ENCODE measurements at regions not wholly inside any gene's neighbourhood (a gene's known extent, or its start where the extent isn't known, plus 50 kb on each side); places are given as distances from the start of the nearest gene placed in this dataset.

DNA sequence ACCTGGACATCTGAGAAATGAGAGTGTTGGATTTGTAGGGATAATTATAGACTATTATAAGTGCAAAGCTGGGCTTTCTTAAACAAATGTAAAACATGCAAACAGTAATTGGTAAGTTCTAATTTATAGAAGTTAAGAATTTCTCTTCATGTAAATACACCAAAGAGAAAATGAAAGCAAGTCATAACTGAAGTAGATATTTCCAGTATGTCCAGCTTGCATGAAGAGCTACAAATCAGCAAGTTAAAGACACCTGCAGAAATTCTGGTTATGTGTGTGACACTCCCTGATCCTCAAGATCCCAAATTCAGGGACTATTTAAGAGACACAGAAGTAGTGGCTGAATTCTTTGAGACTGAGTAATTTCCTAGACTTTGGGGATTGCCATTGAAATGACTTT lies 308.9 kb downstream of the TLE4 start:
- Histone ChIP-seq H3K9me3 (no peaks in the 10 kb centered on the region), H3K27ac (no peak overlapping the region), H3K4me3 (no peak overlapping the region), H3K36me3 (no peaks in the 10 kb centered on the region), H3K27me3 (no peaks in the 10 kb centered on the region), H3K4me1 (peaks cover 0 to 3% of the 10 kb centered on the region in 2 donors)
- DNase-seq (no peak), ATAC-seq (no peak)
- TF ChIP-seq, protein P1, sequence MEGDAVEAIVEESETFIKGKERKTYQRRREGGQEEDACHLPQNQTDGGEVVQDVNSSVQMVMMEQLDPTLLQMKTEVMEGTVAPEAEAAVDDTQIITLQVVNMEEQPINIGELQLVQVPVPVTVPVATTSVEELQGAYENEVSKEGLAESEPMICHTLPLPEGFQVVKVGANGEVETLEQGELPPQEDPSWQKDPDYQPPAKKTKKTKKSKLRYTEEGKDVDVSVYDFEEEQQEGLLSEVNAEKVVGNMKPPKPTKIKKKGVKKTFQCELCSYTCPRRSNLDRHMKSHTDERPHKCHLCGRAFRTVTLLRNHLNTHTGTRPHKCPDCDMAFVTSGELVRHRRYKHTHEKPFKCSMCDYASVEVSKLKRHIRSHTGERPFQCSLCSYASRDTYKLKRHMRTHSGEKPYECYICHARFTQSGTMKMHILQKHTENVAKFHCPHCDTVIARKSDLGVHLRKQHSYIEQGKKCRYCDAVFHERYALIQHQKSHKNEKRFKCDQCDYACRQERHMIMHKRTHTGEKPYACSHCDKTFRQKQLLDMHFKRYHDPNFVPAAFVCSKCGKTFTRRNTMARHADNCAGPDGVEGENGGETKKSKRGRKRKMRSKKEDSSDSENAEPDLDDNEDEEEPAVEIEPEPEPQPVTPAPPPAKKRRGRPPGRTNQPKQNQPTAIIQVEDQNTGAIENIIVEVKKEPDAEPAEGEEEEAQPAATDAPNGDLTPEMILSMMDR (IDR thresholded peaks at IDR 0.05) = no peak
- intact Hi-C loops (cut with DNase I) = no loop called here

DNA sequence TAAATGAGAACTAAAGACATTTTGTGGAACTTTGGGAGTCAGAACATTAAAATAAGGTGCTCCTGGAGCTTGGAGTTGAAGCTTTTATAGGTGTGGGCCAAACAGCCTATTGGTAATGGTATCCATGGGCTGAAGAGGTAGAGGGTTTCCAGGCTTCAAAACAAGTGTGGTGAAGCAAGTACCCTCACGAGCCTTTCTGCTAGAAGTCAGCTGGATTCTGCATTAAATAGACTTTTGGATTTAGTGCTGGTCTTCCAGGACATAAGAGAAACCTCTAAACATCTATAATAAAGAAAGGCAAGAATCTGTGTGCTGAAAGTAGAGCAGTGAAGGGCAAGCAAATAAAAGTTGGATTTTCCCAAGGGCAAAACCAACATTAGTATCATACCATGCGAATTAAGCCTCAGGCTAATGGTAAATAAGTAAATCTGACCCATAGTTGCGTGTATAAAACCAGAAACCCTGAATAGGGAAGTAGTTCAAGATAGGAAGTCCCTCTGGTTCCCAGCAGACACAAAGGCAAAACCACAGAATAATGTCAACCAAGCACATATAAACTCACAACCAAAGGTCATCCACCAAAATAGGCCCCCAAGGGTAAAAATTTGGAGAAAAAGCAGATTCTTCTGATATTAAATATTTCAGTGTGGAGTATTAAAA lies 306.3 kb downstream of the TLE4 start:
- ATAC-seq = peak; percentile 46
- intact Hi-C loops (cut with DNase I) = no loop called here
- H3K27ac ChIP-seq = no peak overlapping the region

DNA sequence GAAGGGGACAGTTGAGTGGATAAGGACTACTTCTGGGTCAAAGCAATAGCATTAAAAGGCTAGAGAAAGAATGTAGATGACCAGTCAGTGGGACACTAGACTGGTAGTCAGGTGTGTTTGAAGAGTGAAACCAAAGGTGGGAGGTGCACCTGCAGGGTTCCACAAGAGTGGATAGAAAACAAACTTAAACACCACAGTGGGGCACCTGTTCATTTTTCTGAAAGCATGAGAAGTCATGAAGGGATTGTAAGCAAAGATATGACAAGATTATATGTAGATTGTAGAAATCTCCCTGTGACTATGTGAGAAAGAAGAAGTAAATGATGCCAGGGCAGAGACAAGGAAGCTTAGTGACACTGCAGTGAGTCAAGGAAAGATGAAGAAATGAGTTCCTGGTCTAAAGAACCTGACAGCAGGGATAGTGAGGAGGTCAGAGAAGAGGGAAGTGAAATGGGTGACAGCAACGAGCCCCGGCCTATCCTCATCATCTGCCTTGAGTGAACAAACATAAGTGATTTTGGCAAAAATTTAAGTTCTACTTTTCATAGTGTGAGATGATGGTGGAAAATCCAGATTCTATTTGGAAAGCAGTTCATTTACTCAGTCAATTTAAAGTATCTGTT lies 296.9 kb downstream of the TLE4 start:
- Histone ChIP-seq H3K36me3 (no peaks in the 10 kb centered on the region), H3K4me3 (no peak overlapping the region), H3K9me3 (no peaks in the 10 kb centered on the region), H3K4me1 (no peaks in the 10 kb centered on the region), H3K27me3 (no peaks in the 10 kb centered on the region), H3K27ac (no peak overlapping the region)
- intact Hi-C loops (cut with DNase I) = no loop called here
- TF ChIP-seq, protein P1 (IDR thresholded peaks at IDR 0.05) = no peak
- ATAC-seq (peak; percentile 80), DNase-seq (peak in 1 of 4 donors; percentile 1)

More for the DNA sequence above, 306.3 kb downstream of the TLE4 start:
- DNase-seq = no peak
- Histone ChIP-seq H3K4me3 (no peak overlapping the region), H3K36me3 (no peaks in the 10 kb centered on the region), H3K27me3 (no peaks in the 10 kb centered on the region), H3K4me1 (peaks cover 0 to 3% of the 10 kb centered on the region in 2 donors), H3K9me3 (no peaks in the 10 kb centered on the region)
- TF ChIP-seq, protein P1 (IDR thresholded peaks at IDR 0.05) = no peak

GRCh38 chr9:79862921-79863890 lies 291.4 kb downstream of the TLE4 start:
- peak in 1 of 4 donors; percentile 54 for DNase-seq
- Histone ChIP-seq H3K36me3 (no peaks in the 10 kb centered on the region), H3K4me3 (no peak overlapping the region), H3K9me3 (peaks cover 0 to 21% of the 10 kb centered on the region in 2 donors), H3K27ac (no peak overlapping the region), H3K4me1 (no peaks in the 10 kb centered on the region), H3K27me3 (no peaks in the 10 kb centered on the region)
- no peak for ATAC-seq
- intact Hi-C loops (cut with DNase I) = no loop called here
- TF ChIP-seq, protein P1 (IDR thresholded peaks at IDR 0.05) = no peak

DNA sequence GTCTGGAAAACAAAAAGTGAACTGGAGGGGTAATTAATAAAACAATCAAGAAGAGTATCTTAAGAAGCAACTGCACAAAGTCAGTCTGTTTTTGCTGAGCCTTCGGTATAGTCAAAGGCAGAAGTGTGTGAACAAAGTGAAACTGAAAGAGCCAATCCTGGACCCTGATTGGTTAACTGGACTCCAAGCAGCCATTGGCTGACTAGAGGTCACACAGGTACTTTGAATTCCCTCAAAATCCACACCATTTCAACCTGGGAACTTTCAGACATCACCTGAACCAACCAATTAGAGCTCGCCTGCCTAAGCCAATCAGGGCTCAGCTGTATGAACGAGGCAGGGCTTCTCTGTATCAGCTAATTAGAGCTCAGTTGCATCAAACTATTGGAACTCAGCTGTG lies 286.7 kb downstream of the TLE4 start:
- Histone ChIP-seq H3K27me3 (no peaks in the 10 kb centered on the region), H3K9me3 (peaks cover 0 to 21% of the 10 kb centered on the region in 2 donors), H3K36me3 (no peaks in the 10 kb centered on the region), H3K4me1 (no peaks in the 10 kb centered on the region), H3K4me3 (no peak overlapping the region), H3K27ac (no peak overlapping the region)
- TF ChIP-seq, protein P1 (IDR thresholded peaks at IDR 0.05) = no peak
- intact Hi-C loops (cut with DNase I) = no loop called here
- DNase-seq (no peak), ATAC-seq (peak; percentile 76)

Data from left lung (tissue), 4 donors.